BLaER1 (cell line): ENCODE measurements at regions not wholly inside any gene's neighbourhood (a gene's known extent, or its start where the extent isn't known, plus 50 kb on each side); places are given as distances from the start of the nearest gene placed in this dataset.

ENCODE experiments used
- H3K27ac ChIP-seq: shearing (Covaris generic); formaldehyde crosslinking; 2 replicates; pipeline ENCODE4 v1.8.1; 2022
- H3K27me3 ChIP-seq: shearing (Covaris generic); formaldehyde crosslinking; 2 replicates; pipeline ENCODE4 v1.8.1; 2022
- H3K36me3 ChIP-seq: shearing (Covaris generic); formaldehyde crosslinking; 2 replicates; pipeline ENCODE4 v1.8.1; 2022
- H3K4me1 ChIP-seq: shearing (Covaris generic); formaldehyde crosslinking; 2 replicates; pipeline ENCODE4 v1.8.1; 2022
- H3K4me2 ChIP-seq: shearing (Covaris generic); formaldehyde crosslinking; 2 replicates; pipeline ENCODE4 v1.8.1; 2022
- H3K4me3 ChIP-seq: shearing (Covaris generic); formaldehyde crosslinking; 2 replicates; pipeline ENCODE4 v1.8.1; 2022
- H3K9ac ChIP-seq: shearing (Covaris generic); formaldehyde crosslinking; 2 replicates; pipeline ENCODE4 v1.8.1; 2022
- H3K9me3 ChIP-seq: shearing (Covaris generic); formaldehyde crosslinking; 2 replicates; pipeline ENCODE4 v1.8.1; 2022
- H4K20me1 ChIP-seq: shearing (Covaris generic); formaldehyde crosslinking; 2 replicates; pipeline ENCODE4 v1.8.1; 2022
- Cebpa-rat ChIP-seq: shearing (Covaris generic); IDR thresholded peaks from 2 replicates; pipeline ENCODE4 v1.8.1; 2022

DNA sequence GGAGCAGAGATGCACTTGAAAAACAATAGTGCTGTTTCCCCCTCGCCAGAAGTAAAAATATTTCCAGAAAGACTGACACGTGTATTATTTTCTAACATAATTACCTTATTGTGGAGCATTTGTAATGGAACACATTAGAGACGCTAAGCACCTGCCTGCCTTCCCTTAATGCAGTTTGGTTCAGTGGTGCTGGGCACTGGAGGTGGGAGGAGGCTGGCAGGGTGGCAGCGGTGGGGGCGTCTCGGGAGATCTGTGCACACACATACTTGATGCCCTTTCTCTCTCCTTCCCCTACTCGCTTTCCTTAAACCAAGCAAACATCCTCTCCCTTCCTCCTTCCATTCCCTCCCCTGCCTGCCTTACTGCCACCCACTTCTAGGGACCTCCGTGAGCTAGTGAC, 156.6 kb upstream of the SDK2 start:
- Histone ChIP-seq H3K27ac (no peak overlapping the region), H3K4me3 (no peak overlapping the region), H3K9me3 (peaks cover 7% of the 10 kb centered on the region), H3K4me1 (peaks cover 49% of the 10 kb centered on the region), H3K36me3 (no peaks in the 10 kb centered on the region), H4K20me1 (no peaks in the 10 kb centered on the region), H3K9ac (no peak overlapping the region), H3K4me2 (peak overlapping the region; percentile 71), H3K27me3 (no peaks in the 10 kb centered on the region)
- no peak for TF ChIP-seq Cebpa-rat

DNA sequence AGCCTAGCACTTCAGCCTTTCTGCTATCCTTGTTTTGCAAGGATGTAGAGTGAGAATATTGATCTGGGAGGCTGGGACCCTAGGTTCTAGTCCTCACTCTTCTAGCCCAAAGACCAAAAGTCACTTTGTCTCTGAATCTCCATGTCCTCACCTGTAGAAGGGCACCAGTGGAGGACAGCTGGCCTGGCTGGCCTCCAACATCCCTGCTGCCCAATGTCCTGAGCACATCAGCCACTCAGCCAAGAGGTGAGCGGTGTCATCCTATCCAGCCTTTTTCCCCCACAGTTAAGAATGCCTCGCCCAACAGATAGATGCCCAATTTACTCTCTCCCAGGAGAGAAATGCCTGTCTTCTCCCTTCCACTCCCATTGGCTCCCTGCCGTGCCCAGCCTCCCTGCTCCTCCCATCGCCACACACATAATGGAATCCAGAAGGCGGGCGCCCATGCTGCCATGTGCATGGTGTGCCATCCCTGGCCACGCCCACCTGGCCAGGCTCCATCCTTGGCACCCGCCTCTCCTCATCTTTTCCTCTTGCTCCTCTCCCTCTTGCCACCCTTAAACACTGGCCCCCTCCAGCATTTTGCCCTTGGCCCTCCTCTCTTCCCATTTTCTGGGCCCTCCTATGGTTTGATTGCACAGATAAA, 157.3 kb upstream of the SDK2 start:
- no peaks in the 10 kb centered on the region for H4K20me1 ChIP-seq
- TF ChIP-seq Cebpa-rat: no peak
- no peak overlapping the region for H3K4me3 ChIP-seq
- peaks cover 48% of the 10 kb centered on the region for H3K4me1 ChIP-seq
- no peak overlapping the region for H3K9ac ChIP-seq
- no peaks in the 10 kb centered on the region for H3K27me3 ChIP-seq
- no peak overlapping the region for H3K27ac ChIP-seq
- peaks cover 7% of the 10 kb centered on the region for H3K9me3 ChIP-seq
- no peaks in the 10 kb centered on the region for H3K36me3 ChIP-seq
- H3K4me2 ChIP-seq: peak overlapping the region; percentile 71

DNA sequence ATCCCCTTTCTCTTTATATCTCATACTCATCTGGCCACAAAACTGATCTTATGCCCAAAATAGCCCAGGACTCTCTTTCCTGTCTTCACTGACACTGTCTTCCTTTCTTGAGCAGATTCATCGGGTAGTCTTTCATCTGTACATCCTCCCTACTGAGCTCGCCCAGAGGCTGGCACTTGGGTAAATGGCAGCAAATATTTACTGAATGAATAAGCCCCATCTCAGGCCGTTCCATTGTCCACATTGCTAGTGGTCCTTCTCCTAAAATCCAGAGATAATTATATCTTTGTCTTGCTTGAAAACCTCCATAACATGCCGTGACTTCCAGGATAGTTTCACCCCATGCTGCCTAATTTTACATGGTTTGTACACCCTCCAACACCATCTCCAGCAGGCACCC, 158.1 kb upstream of the SDK2 start:
- peaks cover 47% of the 10 kb centered on the region for H3K4me1 ChIP-seq
- H3K36me3 ChIP-seq: no peaks in the 10 kb centered on the region
- H3K9me3 ChIP-seq: peaks cover 7% of the 10 kb centered on the region
- H3K4me3 ChIP-seq: no peak overlapping the region
- TF ChIP-seq Cebpa-rat: no peak
- H3K27me3 ChIP-seq: no peaks in the 10 kb centered on the region
- H3K4me2 ChIP-seq: peak overlapping the region; percentile 71
- H3K9ac ChIP-seq: no peak overlapping the region
- H3K27ac ChIP-seq: no peak overlapping the region
- no peaks in the 10 kb centered on the region for H4K20me1 ChIP-seq

DNA sequence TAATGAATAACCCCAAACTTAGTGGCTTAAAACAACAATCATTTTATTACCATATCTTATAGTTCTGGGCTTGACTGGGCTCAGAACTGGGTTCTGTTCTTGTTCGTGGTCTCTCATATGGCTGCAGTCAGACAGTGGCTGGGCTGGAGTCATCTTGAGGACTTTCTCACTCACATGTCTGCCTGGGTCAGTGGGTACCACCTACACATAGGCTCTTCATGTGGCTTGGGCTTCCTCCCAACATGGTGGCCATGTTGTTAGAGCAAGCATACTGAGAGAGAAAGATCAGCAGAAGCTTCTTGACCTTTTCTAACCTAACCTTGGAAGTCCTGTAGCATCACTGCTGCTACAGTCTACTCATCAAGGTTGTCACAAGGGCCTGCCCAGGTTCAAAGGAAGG, 158.6 kb upstream of the SDK2 start:
- no peak overlapping the region for H3K27ac ChIP-seq
- H3K4me1 ChIP-seq: peaks cover 41% of the 10 kb centered on the region
- no peak for TF ChIP-seq Cebpa-rat
- no peaks in the 10 kb centered on the region for H3K36me3 ChIP-seq
- H3K4me2 ChIP-seq: peak overlapping the region; percentile 71
- no peaks in the 10 kb centered on the region for H3K27me3 ChIP-seq
- H3K9ac ChIP-seq: no peak overlapping the region
- peaks cover 7% of the 10 kb centered on the region for H3K9me3 ChIP-seq
- H4K20me1 ChIP-seq: no peaks in the 10 kb centered on the region
- H3K4me3 ChIP-seq: no peak overlapping the region

DNA sequence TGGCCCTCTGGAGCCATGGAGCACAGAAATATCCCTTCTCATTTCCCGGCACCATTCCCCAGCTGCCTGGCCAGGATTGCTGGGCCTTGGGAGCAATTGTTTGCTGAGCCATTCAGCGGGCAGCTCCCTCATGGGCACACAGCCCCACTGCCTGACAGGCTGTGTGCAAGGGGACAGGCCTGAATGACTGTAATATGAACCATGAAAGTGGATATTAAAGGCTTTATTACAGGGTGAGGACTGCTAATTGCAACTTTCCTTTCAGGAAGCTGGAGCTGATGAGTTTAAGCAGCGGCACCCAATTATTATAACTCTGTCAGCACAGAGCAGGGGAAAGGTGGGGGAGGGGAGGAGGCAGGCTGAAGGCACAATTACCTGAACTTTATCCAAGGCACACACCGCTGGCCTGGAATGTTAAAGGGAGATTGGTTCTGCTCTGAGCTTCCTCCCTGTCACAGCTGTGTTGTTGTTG, 159.8 kb upstream of the SDK2 start:
- TF ChIP-seq Cebpa-rat: no peak
- no peak overlapping the region for H3K4me2 ChIP-seq
- no peaks in the 10 kb centered on the region for H4K20me1 ChIP-seq
- H3K9me3 ChIP-seq: peaks cover 7% of the 10 kb centered on the region
- H3K4me3 ChIP-seq: no peak overlapping the region
- H3K4me1 ChIP-seq: peaks cover 30% of the 10 kb centered on the region
- H3K9ac ChIP-seq: no peak overlapping the region
- no peaks in the 10 kb centered on the region for H3K36me3 ChIP-seq
- H3K27ac ChIP-seq: no peak overlapping the region
- H3K27me3 ChIP-seq: no peaks in the 10 kb centered on the region

DNA sequence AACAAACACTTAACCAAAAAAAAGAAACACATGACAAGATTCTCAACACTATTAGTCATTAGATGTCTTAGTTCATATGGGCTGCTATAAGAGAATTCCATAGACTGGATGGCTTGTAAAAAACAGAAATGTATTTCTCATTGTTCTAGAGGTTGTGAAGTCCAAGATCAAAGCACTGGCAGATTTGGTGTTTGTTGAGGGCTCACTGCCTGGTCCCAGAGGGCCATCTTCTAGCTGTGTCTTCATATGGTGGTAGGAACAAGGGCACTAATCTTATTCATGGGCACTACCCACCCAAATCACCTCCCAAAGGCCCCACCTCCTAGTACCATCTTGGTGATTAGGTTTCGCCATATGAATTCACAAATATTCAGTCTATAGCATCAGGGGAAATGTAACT, 162.5 kb upstream of the SDK2 start:
- H3K4me3 ChIP-seq: no peak overlapping the region
- H3K4me1 ChIP-seq: peaks cover 13% of the 10 kb centered on the region
- H3K9me3 ChIP-seq: peaks cover 7% of the 10 kb centered on the region
- no peak for TF ChIP-seq Cebpa-rat
- H3K4me2 ChIP-seq: no peak overlapping the region
- no peaks in the 10 kb centered on the region for H3K27me3 ChIP-seq
- no peak overlapping the region for H3K9ac ChIP-seq
- no peaks in the 10 kb centered on the region for H3K36me3 ChIP-seq
- no peak overlapping the region for H3K27ac ChIP-seq
- no peaks in the 10 kb centered on the region for H4K20me1 ChIP-seq

DNA sequence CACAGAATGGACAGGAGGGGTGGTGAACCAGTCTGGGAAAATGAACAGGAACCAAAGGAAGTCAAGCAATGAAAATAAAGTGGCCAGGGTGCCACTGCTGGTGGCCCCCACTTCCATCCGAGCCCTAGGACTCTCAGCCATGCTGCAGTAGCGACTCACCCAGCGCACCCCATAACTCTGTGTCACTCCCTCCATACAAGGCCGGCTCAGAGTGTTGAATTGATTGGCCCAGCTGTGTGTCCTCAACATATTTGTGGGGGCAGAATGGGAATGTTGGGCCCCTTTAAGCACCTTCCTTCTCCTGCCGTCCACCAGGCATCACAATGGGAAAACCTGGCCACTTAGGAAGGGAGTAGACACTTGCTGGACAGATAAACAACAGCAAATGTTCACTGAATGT, 169.0 kb upstream of the SDK2 start:
- no peak overlapping the region for H3K4me3 ChIP-seq
- H3K27me3 ChIP-seq: no peaks in the 10 kb centered on the region
- TF ChIP-seq Cebpa-rat: no peak
- no peak overlapping the region for H3K27ac ChIP-seq
- H3K36me3 ChIP-seq: no peaks in the 10 kb centered on the region
- no peaks in the 10 kb centered on the region for H3K4me1 ChIP-seq
- H3K9me3 ChIP-seq: peaks cover 3% of the 10 kb centered on the region
- H3K9ac ChIP-seq: no peak overlapping the region
- H3K4me2 ChIP-seq: no peak overlapping the region
- no peaks in the 10 kb centered on the region for H4K20me1 ChIP-seq

DNA sequence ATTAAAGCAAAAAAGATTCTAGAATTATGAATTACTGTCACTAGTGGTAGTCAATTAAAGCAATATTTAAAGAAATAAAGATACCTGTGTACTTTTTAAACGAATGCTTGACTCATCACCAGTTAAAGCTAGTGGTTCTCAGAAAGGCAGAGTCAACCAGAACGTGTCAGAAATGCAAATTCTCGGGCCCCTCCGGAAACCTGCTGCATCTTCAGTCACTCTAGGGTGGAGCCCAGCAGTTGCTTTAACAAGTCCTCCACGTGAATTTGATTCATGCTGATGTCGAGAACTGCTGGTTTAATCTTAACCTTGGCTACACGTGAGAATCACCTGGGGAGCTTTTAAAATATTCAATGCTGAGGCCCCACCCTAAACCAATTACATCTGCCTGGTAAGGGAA, 169.8 kb upstream of the SDK2 start:
- H3K4me1 ChIP-seq: no peaks in the 10 kb centered on the region
- H3K27me3 ChIP-seq: no peaks in the 10 kb centered on the region
- no peak overlapping the region for H3K4me3 ChIP-seq
- no peaks in the 10 kb centered on the region for H3K36me3 ChIP-seq
- H4K20me1 ChIP-seq: no peaks in the 10 kb centered on the region
- H3K4me2 ChIP-seq: no peak overlapping the region
- no peak overlapping the region for H3K9ac ChIP-seq
- no peak for TF ChIP-seq Cebpa-rat
- H3K9me3 ChIP-seq: peaks cover 12% of the 10 kb centered on the region
- H3K27ac ChIP-seq: no peak overlapping the region

DNA sequence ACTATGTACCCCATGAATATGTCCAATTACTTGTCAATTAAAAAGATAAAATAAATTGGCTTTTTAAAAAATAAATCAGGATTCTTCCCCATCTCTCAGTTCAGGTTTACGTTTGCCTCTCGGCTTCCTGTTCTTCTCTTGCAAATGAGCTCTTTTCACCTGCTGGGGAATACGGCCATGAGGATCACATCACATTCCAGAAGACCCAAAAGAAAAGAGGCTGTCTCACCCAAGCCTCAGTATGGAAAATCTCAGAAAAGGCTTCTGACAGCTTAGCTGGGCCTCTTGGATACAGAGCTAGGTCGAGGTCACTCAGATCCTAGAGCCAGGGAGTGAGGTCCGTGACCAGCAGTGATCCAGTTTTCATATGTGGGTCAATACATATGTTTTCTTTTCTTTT, 171.2 kb upstream of the SDK2 start:
- no peaks in the 10 kb centered on the region for H3K36me3 ChIP-seq
- H3K9me3 ChIP-seq: peaks cover 22% of the 10 kb centered on the region
- H3K4me3 ChIP-seq: no peak overlapping the region
- H4K20me1 ChIP-seq: no peaks in the 10 kb centered on the region
- H3K27me3 ChIP-seq: no peaks in the 10 kb centered on the region
- no peak overlapping the region for H3K27ac ChIP-seq
- H3K4me1 ChIP-seq: peaks cover 6% of the 10 kb centered on the region
- TF ChIP-seq Cebpa-rat: no peak
- no peak overlapping the region for H3K4me2 ChIP-seq
- no peak overlapping the region for H3K9ac ChIP-seq

DNA sequence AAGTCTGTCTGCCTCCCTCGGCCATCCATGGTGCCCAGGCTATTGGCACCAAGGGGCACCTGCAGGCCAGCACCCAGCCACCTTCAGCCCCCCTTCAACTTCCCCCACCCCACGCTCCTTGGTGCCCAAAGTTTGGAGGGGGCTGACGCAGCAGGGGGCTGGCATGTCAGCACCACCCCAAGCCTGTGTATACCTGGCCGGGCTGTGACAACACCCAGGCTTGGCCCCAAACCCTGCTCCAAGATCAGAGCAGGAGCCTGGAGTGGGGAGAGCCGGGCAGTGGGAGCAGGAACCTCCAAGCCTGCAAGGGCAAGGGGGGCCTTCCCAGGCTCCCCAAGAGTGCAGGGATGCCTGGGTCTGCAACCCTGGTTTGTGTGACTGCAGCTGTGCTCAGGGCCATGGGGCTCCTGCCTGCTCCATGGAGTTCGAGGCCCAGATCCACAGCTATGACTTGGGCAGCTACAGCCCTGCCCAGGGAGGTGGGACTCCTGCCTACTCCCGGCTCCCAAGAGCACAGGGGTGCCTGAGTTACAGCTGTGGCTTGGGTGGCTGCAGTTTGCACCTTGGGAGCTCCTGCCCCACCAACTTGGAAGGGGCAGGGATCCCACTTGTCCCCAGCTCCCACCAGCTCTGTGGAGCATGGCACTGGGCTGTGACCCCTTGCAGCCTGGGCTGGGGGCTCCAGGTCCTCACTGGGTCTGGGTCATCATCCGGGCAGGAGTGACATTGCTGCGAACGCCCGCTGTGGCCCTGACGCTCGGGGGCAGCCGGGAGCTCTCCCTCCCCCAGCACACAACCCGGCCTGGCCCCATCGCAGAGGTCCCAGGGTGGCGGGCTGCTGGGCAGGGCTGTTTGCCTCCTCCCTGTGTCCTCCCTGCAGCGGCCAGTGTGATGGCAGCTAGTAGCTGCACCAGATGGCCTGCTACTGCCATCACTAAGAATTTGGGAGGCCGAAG, 175.5 kb upstream of the SDK2 start:
- H4K20me1 ChIP-seq: no peaks in the 10 kb centered on the region
- H3K27ac ChIP-seq: no peak overlapping the region
- TF ChIP-seq Cebpa-rat: no peak
- H3K4me1 ChIP-seq: peaks cover 14% of the 10 kb centered on the region
- H3K9ac ChIP-seq: no peak overlapping the region
- no peaks in the 10 kb centered on the region for H3K36me3 ChIP-seq
- H3K9me3 ChIP-seq: peaks cover 22% of the 10 kb centered on the region
- H3K4me2 ChIP-seq: no peak overlapping the region
- H3K27me3 ChIP-seq: peaks cover 16% of the 10 kb centered on the region
- H3K4me3 ChIP-seq: no peak overlapping the region
